Heart left ventricle (tissue), 16 donors: ENCODE measurements at regions not wholly inside any gene's neighbourhood (a gene's known extent, or its start where the extent isn't known, plus 50 kb on each side); places are given as distances from the start of the nearest gene placed in this dataset.

Experiments
- ATAC-seq, 4 donors: fragments of 200-7000 bp; cut with Tn5 transposase; one replicate each; pipeline ENCODE4 v1.9.1; 2020 to 2022; ENCODE audit warnings: moderate library complexity in 4 of 4, mild to moderate bottlenecking in 3 of 4, moderate number of reproducible peaks in 1 of 4
- DNase-seq, 5 donors: peaks; one replicate each; pipeline ENCODE4 v3.0.0-alpha.2; 2020
- H3K27ac ChIP-seq, 12 donors: fragments of 200-600 bp; sonication (generic) in 4 of 12; one replicate each; pipeline versions ENCODE4 v1.5.0 to v1.8.0; 2016 to 2022; ENCODE audit warnings: mild to moderate bottlenecking in 2 of 12
- H3K27me3 ChIP-seq, 9 donors: fragments of 200-600 bp; sonication (generic) in 2 of 9; one replicate each; pipeline versions ENCODE4 v1.5.1 to v1.8.0; 2016 to 2022; ENCODE audit warnings: mild to moderate bottlenecking in 3 of 9
- H3K36me3 ChIP-seq, 9 donors: fragments of 200-600 bp; sonication (generic) in 2 of 9; one replicate each; pipeline versions ENCODE4 v1.5.0 to v1.8.0; 2018 to 2022; ENCODE audit warnings: mild to moderate bottlenecking in 2 of 9
- H3K4me1 ChIP-seq, 12 donors: fragments of 200-600 bp; sonication (generic) in 4 of 12; one replicate each; pipeline versions ENCODE4 v1.5.0 to v1.8.0; 2016 to 2022; ENCODE audit warnings: mild to moderate bottlenecking in 3 of 12
- H3K4me3 ChIP-seq, 12 donors: fragments of 200-600 bp; sonication (generic) in 4 of 12; one replicate each; pipeline versions ENCODE4 v1.5.0 to v1.8.0; 2017 to 2022; ENCODE audit warnings: mild to moderate bottlenecking in 9 of 12, moderate library complexity in 4 of 12
- H3K9me3 ChIP-seq, 12 donors: fragments of 200-600 bp; sonication (generic) in 4 of 12; one replicate each; pipeline versions ENCODE4 v1.5.0 to v1.8.0; 2016 to 2022; ENCODE audit warnings: mild to moderate bottlenecking in 1 of 12
- CTCF ChIP-seq, 12 donors: fragments of 200-600 bp; sonication (generic) in 4 of 12; IDR thresholded peaks; one replicate each; pipeline versions ENCODE4 v1.5.0 to v1.8.0; 2018 to 2022; ENCODE audit warnings: antibody characterized with exemption in 12 of 12, mild to moderate bottlenecking in 5 of 12
- POLR2A ChIP-seq, 2 donors: fragments of 450-650 bp; IDR thresholded peaks; one replicate each; pipeline ENCODE4 v1.6.1; 2017; ENCODE audit warnings: antibody characterized with exemption in 2 of 2, mild to moderate bottlenecking in 2 of 2, moderate library complexity in 2 of 2
- WGBS, 4 donors: extraction: QIAGEN DNeasy Blood & Tissue Kit in 2 of 4; methylation state at CpG; one replicate each; pipeline versions ENCODE4 v1.1.5 to v1.1.7; 2013 to 2018; 5-methylcytosine and 5-hydroxymethylcytosine counted together
- intact Hi-C, 10 donors: fragments of 100-400 bp; cut with DNase I; formaldehyde crosslinking; loops; one replicate each; pipeline versions ENCODE4 v1.11.1 to v1.14.2; 2022
- donor health status: ischemic (EF 13 %, LVEDD 7.1; RV severe dilation, severe dysfunction).
- donor health status: healthy with polysubstance abuse.
- donor health status: DM: no; HTN: yes; CAD: no.
- donor health status: DM: no; HTN: no; CAD: no.
- donor health status: ischemic (EF 25% LVEDD 6.9; RV normal size, moderate dysfunction).
- donor health status: ischemic (EF 25% LVEDD 5.7; RV mildly dilated, moderate dysfunction).
- donor health status: healthy.
- donor health status: DM: yes; HTN: yes; CAD: no.
- donor health status: ischemic (EF 35%, LVEDD 5.7; RV mildly dilated, moderate dysfunction).
- donor health status: nonischemic (EF 11% LVEDD 7.7; RV severe dilation, severe dysfunction).
- donor health status: DM: yes; HTN: yes; CAD: no.
- donor health status: PGD.
- donor health status: ischemic (EF 29% LVEDD 5.4; RV normal size, mild dysfunction).
- donor health status: nonischemic (EF 23%, LVEDD 6.1; RV moderate dilation, normal function).

DNA sequence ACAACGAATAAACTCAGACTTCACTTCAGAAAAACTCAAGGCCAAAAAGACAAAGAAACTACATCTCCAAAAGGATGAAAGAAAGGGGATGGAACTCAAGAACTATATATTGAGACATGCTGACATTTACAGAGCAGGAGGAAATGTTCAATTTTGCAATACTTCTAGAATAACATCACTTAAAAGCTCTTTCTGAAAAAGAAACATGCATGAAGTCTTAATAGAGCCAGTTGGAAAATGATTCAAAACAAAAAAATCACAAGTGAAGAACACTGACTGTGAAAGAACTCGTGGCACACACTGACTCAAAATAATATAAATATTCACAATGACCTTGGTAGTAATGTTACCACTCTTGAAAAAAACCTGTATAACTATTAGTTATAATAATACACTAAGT lies 267.8 kb upstream of the NREP start:
- Histone ChIP-seq H3K4me3 (no peak overlapping the region), H3K36me3 (no peaks in the 10 kb centered on the region), H3K27me3 (no peaks in the 10 kb centered on the region), H3K9me3 (peaks cover 0 to 2% (median 0%) of the 10 kb centered on the region in 12 donors), H3K4me1 (no peaks in the 10 kb centered on the region), H3K27ac (no peak overlapping the region)
- no peak for ATAC-seq
- intact Hi-C loops: no loop called here
- DNase-seq: no peak
- 82 to 89% (median 85%) methylated on average over 2 of the region's 2 CpGs for WGBS, 4 donors
- TF ChIP-seq POLR2A (IDR thresholded peaks at IDR 0.05) (no peak), CTCF (IDR thresholded peaks at IDR 0.05) (no peak)

DNA sequence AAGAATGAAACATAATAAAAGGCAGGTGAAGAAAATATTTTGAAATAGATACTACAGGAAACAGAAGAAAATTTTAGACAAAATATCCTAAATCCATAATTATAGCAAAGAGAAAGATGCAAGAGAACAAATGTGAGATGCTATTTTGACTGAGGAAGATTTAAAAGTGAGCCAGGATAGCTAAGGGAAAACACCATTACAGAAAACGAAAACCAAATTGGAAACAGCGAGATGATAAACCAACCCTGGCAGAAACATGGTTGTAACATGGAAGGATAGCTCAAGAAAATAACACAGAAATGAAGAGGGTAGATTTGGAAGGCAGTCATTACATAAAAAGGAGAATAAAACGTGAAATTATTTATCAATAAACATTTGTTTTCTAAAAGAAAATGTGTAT lies 267.2 kb upstream of the NREP start:
- intact Hi-C loops: no loop called here
- Histone ChIP-seq H3K27me3 (no peaks in the 10 kb centered on the region), H3K27ac (no peak overlapping the region), H3K9me3 (no peaks in the 10 kb centered on the region), H3K4me1 (no peaks in the 10 kb centered on the region), H3K4me3 (no peak overlapping the region), H3K36me3 (no peaks in the 10 kb centered on the region)
- 85 to 91% (median 90%) methylated on average over 3 of the region's 3 CpGs for WGBS, 4 donors
- TF ChIP-seq POLR2A (IDR thresholded peaks at IDR 0.05) (no peak), CTCF (IDR thresholded peaks at IDR 0.05) (no peak)
- no peak for DNase-seq
- ATAC-seq: no peak

DNA sequence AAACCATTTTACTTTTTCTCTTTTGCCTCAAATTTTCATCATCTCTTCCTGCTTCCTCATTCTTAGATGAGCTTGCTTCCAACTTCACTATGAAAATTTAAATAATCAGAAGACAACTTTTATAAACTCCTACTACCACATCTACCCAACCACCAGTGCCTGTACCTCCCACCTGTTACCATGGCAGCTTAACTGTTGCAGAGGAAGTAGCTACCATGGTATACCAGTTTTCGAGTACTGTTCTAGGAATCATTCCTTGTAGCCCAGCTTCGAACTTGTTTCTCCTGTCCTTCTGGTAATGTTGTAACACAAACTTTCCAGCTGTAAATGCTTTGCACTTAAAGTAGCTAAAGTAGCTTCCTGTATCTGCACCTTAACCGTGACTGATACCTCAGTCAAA lies 266.8 kb upstream of the NREP start:
- WGBS, 4 donors: 95 to 98% (median 96%) methylated on average over 3 of the region's 3 CpGs
- TF ChIP-seq POLR2A (IDR thresholded peaks at IDR 0.05) (no peak), CTCF (IDR thresholded peaks at IDR 0.05) (no peak)
- H3K36me3 ChIP-seq: no peaks in the 10 kb centered on the region
- DNase-seq (no peak), ATAC-seq (no peak)
- intact Hi-C loops: no loop called here
- no peaks in the 10 kb centered on the region for H3K27me3 ChIP-seq
- no peak overlapping the region for H3K27ac ChIP-seq
- no peaks in the 10 kb centered on the region for H3K9me3 ChIP-seq
- H3K4me3 ChIP-seq: no peak overlapping the region
- H3K4me1 ChIP-seq: no peaks in the 10 kb centered on the region

- Histone ChIP-seq H3K36me3 (no peaks in the 10 kb centered on the region), H3K4me1 (peaks cover 0 to under 1% (median 0%) of the 10 kb centered on the region in 12 donors), H3K27me3 (no peaks in the 10 kb centered on the region), H3K27ac (no peak overlapping the region), H3K9me3 (no peaks in the 10 kb centered on the region), H3K4me3 (no peak overlapping the region)
- TF ChIP-seq POLR2A (IDR thresholded peaks at IDR 0.05) (no peak), CTCF (IDR thresholded peaks at IDR 0.05) (no peak)
- ATAC-seq (no peak), DNase-seq (no peak)
- intact Hi-C loops: loop anchor here in 2 of 10 donors (10.0 kb wide), 2 partner anchors 76 to 126 kb away; no protein-coding TSS in a partner anchor
- WGBS, 4 donors: 66 to 93% (median 79%) methylated on average over 2 of the region's 2 CpGs
These were observed 261.9 kb upstream of the NREP start for GRCh38 chr5:112018846-112019245.
